ENCODE measurements at regions not wholly inside any gene's neighbourhood (a gene's known extent, or its start where the extent isn't known, plus 50 kb on each side); places are given as distances from the start of the nearest gene placed in this dataset.

DNA sequence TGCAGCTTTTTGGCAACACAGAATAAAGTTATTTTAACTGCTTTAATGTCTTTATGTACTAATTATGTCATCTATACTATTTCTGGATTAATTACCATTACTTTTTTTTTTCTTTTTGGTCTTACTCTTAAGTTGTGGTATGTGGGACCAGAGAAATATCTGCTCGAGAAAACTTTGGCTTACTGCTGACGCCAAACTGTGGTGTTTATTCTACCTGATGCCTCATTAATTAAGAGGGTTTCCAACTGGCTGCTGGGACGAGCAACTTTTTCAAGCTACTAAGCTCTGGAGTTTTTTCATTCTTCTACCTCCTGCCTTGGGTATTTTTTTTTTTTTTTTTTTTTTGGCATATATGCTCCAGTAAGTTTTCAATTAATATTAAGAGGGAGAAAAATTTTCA lies 1257.5 kb downstream of the FSCB start:
- no peak for DNase-seq

DNA sequence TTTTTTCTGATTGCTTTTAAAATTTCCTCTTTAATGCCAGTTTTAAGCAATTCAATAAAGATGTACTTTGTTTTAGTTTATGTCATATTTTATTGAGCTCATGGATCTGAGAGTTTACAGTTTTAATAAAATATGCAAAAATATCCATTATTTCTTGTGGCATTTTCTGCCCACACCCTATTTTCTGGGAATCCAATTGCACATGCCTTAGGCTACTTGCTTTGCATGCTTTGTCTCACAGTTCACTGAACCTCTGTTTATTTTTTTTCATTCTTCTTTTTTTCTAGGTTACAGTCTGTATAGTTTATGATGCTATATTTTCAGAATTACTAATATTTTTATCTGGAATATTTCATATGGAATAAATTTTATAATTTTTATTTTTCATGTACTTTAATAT lies 1258.0 kb downstream of the FSCB start:
- no peak for DNase-seq

DNA sequence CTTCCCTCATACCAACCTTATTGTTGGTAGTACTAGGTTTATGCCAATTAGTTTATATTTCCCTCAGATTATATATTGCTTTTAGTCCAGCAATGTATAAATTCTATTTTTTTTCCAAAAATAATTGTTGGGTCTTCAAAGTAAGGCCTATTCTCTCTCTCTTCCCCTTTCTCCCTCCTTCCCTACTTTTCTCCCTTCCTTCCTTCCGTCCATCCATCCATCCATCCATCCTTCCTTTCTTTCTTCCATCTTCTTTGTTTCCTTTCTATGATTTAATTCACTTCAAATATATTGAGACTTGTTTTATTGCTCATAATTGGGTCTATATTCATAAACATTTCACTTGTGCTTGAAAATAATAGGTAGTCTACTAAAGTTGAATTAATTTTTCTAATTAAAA lies 1259.2 kb downstream of the FSCB start:
- no peak for DNase-seq

DNA sequence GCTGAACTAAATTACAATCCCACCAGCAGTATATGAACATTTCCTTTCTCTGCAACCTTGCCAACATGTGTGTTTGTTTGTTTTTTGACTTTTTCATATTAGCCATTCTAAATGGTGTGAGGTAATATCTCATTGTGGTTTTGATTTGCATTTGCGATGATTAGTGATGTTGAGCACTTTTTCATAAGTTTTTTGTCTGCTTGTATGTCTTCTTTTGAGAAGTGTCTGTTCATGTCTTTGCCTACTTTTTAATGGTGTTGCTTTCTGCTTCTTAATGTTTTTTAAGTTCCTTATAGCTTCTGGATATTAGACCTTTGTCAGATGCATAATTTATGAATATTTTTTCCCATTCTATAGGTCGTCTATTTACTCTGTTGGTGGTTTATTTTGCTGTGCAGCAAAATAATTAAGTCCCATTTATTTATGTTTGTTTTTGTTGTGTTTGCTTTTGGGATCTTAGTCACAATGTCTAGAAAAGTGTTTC lies 1262.9 kb downstream of the FSCB start:
- DNase-seq: no peak

DNA sequence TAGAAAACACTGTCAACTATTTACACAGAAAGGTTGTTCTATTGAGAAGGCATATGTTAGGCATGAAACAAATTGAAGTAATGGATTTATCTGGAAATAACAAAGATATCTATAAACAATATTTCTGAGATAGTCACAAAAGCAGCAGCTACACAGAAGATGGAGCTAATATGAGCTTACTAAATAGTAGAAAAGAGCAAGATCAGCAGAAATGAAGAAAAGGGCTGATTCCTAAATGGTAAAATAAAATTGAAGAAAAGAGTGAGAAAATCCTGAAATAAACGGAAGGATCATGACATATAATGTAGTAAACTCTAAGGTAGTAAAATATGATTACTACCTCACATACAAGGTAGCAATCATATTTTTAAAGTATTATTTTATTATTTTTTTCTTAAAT lies 1263.9 kb downstream of the FSCB start:
- no peak for DNase-seq

DNA sequence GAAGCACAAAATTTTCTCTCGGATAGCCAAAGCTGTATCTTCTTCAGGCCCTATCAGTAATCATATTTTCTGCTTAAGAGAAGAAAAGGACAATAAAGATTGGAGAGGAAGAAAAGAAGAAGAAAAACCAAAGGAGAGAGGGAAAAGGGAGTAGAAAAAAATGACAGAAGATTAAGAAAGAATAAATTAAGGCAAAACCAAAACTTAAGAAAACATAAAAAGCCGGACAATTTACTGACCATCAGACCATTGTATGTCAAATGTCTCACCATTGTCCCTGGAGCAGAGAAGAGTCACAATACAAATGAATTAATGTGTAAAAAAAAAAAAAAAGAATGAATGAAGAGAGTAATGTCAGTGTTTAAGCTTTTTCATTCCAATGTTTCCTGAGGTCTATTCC lies 1274.8 kb downstream of the FSCB start:
- DNase-seq: no peak

DNA sequence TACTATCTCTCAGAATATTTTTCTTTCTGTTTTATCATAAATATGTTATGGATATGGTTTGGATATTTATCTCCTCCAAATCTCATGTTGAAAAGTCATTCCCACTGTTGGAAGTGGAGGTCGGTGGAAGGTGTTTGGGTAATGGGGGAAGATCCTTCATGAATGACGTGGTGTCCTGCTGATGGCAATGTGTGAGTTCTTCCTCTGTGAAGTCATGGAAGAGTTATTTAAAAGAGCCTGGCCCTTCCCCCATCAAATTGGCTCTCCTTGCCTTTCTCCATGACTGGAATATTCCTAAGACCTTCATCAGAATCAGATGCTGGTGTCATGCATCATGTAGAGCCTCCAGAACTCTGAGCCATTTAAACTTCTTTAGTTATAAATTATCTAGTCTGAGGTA lies 1291.6 kb downstream of the FSCB start:
- DNase-seq: no peak

DNA sequence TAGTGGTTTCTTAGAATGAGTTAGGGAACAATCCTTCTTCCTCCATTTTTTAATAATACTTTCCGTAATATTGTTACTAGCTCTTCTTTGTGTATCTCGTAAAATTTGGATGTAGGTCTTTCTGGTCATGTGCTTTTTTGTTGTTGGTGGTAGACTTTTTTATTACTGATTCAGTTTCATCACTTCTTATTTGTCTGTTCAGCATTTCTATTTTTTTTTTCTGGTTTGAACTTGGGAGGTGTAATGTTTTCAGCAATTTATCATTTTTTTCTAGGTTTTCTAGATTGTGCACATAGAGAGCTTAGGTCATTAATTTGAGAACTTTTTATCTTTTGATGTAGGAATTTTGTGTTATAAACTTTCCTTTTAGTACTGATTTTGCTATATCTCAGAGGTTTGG lies 1299.9 kb downstream of the FSCB start:
- no peak for DNase-seq

DNA sequence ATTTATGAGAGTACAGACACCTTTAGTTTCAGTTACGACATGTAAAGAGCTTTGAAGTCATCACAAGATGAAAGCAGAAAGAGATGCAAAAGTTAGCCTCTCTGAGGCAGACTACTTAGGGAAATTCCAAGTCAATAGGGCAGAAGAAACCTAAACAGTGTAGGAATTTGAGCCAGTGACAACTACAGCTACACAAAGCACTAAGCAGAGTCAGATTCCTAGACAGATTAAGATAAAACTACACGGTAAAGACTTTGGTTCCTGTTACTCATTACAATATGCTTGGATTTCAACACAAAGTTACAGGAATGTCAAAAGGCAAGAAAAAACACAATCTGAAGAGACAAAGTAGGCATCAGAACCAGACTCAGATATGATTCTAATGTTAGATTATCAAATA lies 1302.3 kb downstream of the FSCB start:
- DNase-seq: no peak

DNA sequence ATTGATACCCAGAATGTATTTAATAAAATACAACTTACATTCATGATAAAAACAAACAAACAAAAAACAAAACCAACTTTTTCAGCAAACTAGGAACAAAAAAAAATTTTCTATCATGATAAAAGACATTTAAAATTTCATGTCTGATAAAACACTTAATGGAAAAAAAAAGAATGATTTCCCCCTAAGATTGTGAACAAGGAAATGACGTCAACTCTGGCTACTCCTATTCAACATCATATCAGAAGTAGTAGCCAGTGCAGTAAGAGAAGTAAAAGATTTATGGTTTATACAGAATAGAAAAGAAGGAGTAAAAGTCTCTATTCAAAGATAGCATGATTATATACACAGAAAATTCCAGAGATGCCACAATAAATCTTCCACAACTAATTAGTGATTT lies 1306.6 kb downstream of the FSCB start:
- DNase-seq: no peak

DNA sequence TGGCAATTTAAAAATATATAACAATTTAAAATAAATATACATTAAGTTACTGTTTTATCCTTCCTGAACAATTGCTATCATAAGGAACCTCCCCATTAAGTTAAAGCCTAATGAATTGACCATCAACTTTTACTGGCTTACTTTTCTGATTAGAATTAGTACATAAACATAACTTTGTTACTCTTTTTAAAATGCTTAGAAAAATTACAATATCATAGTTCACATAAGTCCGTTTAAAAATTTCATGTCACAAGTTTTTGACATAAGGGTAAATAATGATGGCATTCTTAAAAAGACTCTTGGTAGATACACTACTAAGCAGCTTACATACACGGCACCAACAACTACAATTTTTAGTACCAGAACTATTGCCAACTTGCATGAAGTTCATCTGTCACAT lies 1308.6 kb downstream of the FSCB start:
- DNase-seq: no peak

DNA sequence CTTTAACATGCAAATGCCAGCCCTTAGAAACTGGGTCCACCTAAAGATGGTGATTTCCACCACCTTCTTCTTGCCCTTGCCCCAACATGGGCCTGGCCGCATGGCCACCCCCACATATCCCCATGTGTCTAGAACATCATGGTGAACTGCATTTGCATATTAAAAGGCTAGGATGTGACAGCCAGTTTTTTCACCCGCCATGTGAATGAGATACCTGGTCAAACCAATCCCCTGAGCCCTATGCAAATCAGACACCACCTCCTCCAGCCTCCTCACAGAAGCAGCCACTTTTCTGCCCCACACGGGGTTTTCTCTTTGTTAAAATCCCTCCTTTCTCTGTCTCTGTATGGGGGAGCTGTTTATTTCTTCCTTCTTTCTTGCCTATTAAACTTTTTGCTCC lies 1322.5 kb downstream of the FSCB start:
- DNase-seq: no peak

DNA sequence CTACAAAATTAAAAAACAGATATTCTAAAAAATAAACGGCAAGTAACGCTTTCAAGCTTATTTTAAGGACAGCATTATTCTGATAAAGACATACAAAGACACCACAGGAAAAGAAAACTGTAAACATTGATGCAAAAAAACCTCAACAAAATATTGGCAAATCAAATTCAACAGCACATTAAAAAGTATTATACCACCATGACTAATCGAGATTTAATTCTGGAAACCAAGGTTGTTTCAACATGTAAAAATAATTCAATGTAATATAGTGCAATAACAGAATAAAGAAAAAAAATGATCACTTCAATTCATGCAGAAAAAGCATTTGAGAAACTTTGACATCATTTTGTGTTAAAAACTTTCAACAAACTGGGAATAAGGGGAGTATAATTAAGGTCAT lies 1323.2 kb downstream of the FSCB start:
- DNase-seq: no peak

DNA sequence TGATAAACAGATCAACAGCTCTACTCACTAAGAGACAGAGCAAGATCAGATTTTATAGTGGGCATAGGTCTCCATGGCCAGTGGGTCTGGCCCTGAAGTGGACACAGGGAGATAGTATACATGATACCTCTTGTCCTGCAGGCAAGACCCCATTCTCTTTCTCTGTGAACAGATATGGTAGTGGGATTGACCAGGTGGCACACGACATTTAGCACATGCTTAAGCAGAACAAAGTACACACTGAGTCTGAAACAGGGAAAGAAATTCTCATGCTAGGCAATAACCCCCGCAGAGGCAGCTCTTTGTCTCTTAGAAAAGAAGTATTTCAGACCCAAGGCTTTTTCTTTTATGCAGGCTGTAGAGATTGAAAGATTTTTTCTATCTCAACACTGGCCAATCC lies 1331.2 kb downstream of the FSCB start:
- DNase-seq: no peak

DNA sequence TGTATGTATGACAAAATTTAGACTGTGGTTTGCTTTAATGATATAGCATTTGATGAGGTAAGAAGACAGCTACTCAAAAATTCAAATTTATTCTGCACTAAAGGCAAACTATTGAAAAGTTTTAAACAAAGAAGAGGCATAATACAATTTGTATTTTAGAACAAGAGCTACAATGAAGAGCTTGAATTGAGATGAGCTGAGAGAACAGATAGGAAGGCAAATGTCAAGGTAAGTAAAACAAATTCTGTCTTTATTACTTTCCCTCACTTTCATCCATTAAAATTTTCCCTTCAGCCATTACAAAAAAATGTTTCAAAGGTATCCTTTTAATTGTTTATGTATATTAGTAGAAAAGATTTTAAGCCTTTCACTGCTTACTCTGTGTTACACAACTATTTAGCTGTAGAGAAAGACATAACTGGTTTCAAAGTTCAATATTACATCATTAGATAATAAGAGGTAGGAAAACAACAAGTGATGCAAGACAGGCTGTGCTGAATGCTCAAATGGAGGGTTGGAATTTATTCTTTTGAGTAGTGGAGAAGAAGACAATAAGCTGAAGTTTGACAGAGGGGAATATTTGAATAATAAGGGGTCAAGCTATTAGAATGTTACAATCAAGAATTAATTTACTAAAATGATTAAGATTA lies 1334.1 kb downstream of the FSCB start:
- DNase-seq: no peak

DNA sequence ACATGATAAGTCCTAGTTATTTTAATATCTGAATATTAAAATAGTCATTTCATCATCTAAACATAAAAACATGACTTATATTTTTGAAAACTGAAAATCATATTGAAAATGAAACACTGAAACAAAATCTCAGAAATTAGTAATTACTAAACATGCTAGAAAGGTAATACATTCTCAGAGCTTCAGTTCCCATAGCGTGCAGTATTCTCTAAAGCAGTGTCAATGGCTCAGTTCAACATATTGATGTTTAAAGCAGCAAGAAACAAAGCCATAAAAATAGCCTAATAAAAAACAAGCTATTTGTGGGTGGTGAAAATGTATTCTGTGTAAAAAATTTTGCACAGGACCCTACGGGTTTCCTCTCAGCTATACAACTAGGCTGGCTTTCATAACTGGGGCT lies 1337.4 kb downstream of the FSCB start:
- no peak for DNase-seq

DNA sequence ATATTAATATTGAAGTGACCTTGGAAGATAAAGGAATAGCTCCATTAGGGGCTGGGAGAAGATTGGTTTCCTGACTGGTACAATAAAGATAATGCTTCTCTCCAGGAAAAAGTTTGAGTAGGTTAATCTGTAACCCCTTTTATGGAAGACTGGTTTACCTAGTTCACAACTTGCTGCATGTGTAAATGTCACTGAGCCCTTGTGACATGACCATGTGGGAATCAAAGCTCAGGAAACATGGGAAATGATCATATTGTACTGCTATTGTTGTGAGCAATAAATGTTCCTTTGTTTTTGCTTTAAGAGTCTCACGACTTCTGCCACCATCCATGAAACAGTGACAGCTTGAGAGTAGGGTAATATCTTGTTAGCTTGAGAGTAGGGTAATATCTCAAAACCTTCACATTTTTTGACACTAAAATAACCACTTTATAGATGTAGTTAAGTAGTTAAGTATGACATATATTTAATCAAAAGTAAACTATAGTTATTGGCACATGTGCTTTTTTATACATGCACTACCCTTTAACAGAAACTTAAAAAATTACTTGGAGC lies 1338.6 kb downstream of the FSCB start:
- no peak for DNase-seq

DNA sequence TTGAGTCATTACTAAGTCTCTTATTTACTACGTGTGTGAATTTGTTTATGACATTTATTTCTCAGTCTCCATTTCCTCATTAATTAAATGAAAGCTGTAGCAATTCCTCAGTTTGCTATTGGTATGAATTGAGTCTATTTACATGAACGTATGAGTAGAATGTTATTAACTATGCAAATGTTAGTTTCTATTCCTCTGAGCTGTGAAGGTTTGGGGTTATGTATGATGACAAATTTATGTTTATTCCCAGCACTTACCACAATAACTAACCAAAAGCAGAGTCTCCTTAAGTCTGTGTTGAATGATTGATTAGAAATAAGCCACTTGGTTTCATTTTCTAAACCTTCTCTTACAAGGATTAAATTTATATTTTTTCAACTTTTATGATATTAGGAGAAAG lies 1340.9 kb downstream of the FSCB start:
- no peak for DNase-seq

DNA sequence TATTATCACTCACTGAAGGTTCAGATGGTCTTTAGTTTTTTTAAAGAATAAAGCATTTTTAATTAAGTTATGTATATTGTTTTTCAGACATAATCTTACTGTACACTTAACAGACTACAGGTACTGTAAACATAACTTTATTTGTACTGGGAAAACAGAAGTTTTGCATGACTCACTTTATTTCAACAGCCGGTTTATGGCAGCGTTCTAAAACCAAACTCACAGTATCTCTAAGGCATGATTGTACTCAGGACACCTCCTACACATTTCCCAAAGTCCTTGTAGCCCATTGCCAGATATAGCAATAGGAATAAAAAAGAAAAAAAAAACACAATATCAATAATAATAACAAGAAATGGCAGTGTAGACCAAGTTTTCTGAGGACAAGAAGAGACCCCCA lies 1341.4 kb downstream of the FSCB start:
- DNase-seq: no peak

DNA sequence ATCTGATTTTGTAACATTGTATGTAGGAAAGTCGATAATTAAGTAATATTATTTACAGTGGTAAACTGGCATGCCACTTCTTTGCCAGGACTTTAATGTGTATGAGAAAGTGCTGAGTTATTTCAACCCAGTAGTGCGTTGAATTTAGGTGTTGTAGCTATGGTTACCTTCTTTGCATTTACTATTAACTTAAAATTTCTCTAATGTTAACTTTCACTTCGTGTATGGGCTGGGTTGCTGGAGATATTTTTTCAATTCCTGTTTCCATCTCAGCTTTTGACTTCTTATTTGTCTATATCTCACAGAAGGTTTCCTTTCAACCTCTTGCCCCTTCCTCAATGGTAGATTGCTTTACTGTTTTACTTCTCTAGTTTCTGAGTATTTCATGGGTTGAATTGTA lies 1345.6 kb downstream of the FSCB start:
- no peak for DNase-seq

DNA sequence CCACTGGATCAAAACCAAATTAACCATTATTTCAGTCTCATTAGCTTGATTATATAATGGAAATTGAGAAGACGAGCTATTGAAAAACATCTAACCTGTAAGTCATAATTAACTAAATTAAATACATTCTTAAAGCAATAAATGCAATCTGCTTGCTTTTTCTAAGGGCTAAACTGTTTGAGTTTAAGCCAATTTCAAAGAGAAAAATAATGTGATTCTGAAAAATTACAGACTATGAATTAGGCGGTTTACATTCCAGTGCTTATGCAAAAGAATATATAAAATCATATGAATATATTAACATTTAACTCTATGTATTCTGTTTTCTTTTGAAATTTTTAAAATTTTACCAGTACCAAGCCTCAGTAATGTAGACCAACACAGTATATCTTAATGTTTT lies 1349.4 kb downstream of the FSCB start:
- no peak for DNase-seq

DNA sequence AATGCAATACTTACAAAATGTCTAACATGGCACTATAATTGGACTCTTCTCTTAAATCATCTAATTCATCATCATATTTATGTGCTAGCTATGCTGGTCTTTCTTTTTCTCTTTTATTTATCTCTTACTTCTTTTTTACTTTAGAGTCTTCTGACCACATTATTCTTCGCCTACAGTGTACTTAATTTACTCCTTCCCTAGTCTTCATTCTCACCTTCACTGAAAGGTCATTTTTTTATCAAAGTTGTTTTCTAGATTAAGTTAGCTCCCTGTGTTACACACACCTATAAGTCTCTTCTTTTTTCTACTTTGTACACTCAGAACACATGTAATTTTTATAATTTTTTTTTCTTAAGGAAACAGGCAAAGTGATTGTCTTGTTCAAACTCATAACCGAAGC lies 1351.2 kb downstream of the FSCB start:
- DNase-seq: no peak

DNA sequence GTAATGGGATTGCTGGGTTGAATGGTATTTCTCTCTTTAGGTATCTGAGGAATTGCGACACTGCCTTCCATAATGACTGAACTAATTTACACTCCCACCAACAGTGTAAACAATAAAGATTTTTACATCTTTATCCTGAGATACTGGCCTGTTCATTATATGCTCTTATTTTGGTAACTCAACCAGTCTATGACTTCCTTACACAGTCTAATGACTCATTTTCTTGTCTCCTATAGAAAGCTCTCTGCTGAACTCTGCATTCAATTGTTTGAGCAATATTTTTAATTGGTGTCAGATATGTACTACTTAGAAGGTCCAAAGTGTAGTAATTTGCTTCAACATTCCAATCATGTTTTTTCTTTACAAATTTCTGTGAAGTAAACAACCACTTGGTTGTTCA lies 1351.8 kb downstream of the FSCB start:
- no peak for DNase-seq

DNA sequence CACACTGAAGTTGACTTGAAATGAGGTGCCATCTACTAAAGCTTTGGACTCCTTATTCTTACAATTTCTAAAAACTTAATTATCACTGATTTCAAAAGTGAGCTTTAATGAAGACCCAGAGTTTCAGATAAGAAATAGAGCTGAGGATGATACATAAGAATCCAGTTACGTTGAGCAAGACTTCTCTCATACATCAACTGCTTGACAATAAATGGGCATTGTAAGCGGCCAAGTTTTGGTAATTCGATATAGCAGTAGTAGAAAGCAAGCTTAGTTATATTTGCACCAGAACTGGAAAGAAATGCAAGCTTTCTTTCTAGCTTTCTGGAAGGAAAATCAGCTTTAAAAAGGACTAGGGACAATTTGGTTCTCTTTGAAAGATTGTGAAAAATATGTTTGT lies 1359.6 kb downstream of the FSCB start:
- DNase-seq: no peak

DNA sequence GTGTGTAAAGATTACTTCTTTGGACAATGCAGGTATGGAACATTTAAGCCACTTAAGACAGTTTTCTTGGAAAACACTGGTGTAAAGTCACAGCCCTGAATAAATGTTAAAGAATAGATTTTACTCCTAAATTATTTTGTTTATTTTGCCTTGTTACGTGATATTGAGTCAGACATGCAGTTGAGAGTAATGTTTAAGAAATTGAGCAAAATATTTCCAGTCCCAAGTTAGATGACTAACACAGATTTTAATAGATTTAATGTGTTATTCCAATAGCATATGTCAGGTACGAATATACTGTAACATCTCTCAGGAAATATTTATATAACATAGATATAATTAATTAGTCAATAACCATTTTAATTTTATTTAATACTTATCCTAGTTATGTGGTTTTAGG lies 1361.7 kb downstream of the FSCB start:
- DNase-seq: no peak

DNA sequence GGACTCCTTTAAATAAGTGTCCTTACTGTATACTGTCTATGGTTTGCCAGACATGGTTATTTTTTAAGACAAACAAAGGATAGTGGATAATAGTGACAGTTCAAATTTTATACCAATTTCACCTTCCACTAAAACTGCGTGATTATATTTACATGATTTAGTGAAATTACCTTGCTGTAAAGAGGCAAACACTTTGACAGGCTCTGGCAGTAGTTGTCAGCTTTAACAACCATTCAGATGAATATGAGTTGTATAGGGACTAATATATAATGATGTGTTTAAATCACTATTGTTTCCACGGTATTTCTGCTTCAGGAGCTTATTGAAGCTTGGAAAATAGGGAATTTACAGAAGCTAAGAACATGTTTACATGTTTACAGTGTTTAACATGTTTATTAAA lies 1364.0 kb downstream of the FSCB start:
- no peak for DNase-seq
